GM23338 (cell line): ENCODE measurements at regions not wholly inside any gene's neighbourhood (a gene's known extent, or its start where the extent isn't known, plus 50 kb on each side); places are given as distances from the start of the nearest gene placed in this dataset.
A peak's percentile ranks its signal among the peaks of the same experiment; 100 is the strongest.

ENCODE experiments used
- ATAC-seq: fragments of 200-7000 bp; cut with Tn5 transposase; 3 replicates; pipeline ENCODE4 v1.9.1; 2020
- DNase-seq: peaks from one replicate; pipeline ENCODE4 v3.0.0-alpha.2; 2015; ENCODE audit warnings: low spot score
- H2AFZ ChIP-seq: fragments of 200-600 bp; sonication (generic); 2 replicates; pipeline ENCODE4 v1.8.0; 2016; ENCODE audit warnings: antibody characterized with exemption, mild to moderate bottlenecking, moderate library complexity
- H3F3A ChIP-seq: fragments of 200-600 bp; sonication (generic); replicated peaks from 2 replicates; pipeline ENCODE4 v1.8.0; 2017; ENCODE audit warnings: antibody characterized with exemption, mixed run types, low read depth
- H3K27ac ChIP-seq: fragments of 200-600 bp; sonication (generic); 2 replicates; pipeline ENCODE4 v1.6.1; 2016; ENCODE audit warnings: low read depth
- H3K27me3 ChIP-seq: fragments of 200-600 bp; sonication (generic); 2 replicates; pipeline ENCODE4 v1.8.0; 2016; ENCODE audit warnings: mild to moderate bottlenecking, mixed run types, moderate library complexity; ENCODE audit not compliant: insufficient read depth
- H3K36me3 ChIP-seq: fragments of 200-600 bp; sonication (generic); 2 replicates; pipeline ENCODE4 v1.8.0; 2016; ENCODE audit warnings: mild to moderate bottlenecking; ENCODE audit not compliant: insufficient read depth
- H3K4me1 ChIP-seq: fragments of 200-600 bp; sonication (generic); 2 replicates; pipeline ENCODE4 v1.8.0; 2016; ENCODE audit warnings: mild to moderate bottlenecking, moderate library complexity; ENCODE audit not compliant: insufficient read depth
- H3K4me2 ChIP-seq: fragments of 200-600 bp; sonication (generic); 2 replicates; pipeline ENCODE4 v1.7.1; 2017; ENCODE audit warnings: mixed run types
- H3K4me3 ChIP-seq: fragments of 200-600 bp; sonication (generic); 2 replicates; pipeline ENCODE4 v1.6.1; 2016; ENCODE audit warnings: mixed run types
- H3K79me2 ChIP-seq: fragments of 200-600 bp; sonication (generic); replicated peaks from 2 replicates; pipeline ENCODE4 v1.8.0; 2017; ENCODE audit warnings: mild to moderate bottlenecking; ENCODE audit not compliant: insufficient read depth
- H3K9me2 ChIP-seq: fragments of 200-600 bp; sonication (generic); 2 replicates; pipeline ENCODE4 v1.8.0; 2017; ENCODE audit not compliant: insufficient read depth
- H4K20me1 ChIP-seq: fragments of 200-600 bp; sonication (generic); replicated peaks from 2 replicates; pipeline ENCODE4 v1.8.0; 2017; ENCODE audit warnings: mild to moderate bottlenecking; ENCODE audit not compliant: insufficient read depth
- H3K27ac Mint-ChIP-seq: 2 replicates; pipeline ENCODE4 v1.8.0; 2020; ENCODE audit warnings: inconsistent platforms, mild to moderate bottlenecking, moderate library complexity, mixed read lengths
- H3K27me3 Mint-ChIP-seq: 3 replicates; pipeline ENCODE4 v1.8.0; 2022; ENCODE audit warnings: low read depth, mild to moderate bottlenecking, moderate library complexity, mixed read lengths, inconsistent platforms; ENCODE audit not compliant: insufficient read depth, poor library complexity
- H3K36me3 Mint-ChIP-seq: 3 replicates; pipeline ENCODE4 v1.8.0; 2021; ENCODE audit warnings: low read depth, mild to moderate bottlenecking, inconsistent platforms, moderate library complexity, mixed read lengths
- H3K4me1 Mint-ChIP-seq: 3 replicates; pipeline ENCODE4 v1.8.0; 2020; ENCODE audit warnings: mild to moderate bottlenecking, inconsistent platforms, mixed read lengths
- H3K4me3 Mint-ChIP-seq: 3 replicates; pipeline ENCODE4 v1.8.0; 2021; ENCODE audit warnings: moderate library complexity, mild to moderate bottlenecking, inconsistent platforms, mixed read lengths
- H3K9me3 Mint-ChIP-seq: 3 replicates; pipeline ENCODE4 v1.8.0; 2020; ENCODE audit warnings: moderate library complexity, mild to moderate bottlenecking, inconsistent platforms, mixed read lengths
- CREB1 ChIP-seq: fragments of 250-450 bp; sonication (Bioruptor Pico); IDR thresholded peaks from 2 replicates; pipeline ENCODE4 v1.5.0; 2020; ENCODE audit warnings: low read depth, mild to moderate bottlenecking, moderate library complexity
- EZH2 ChIP-seq: fragments of 200-600 bp; sonication (generic); IDR thresholded peaks from one replicate; pipeline ENCODE4 v1.8.0; 2017; ENCODE audit warnings: antibody characterized with exemption, mild to moderate bottlenecking, low read depth; ENCODE audit not compliant: unreplicated experiment
- EZH2phosphoT487 ChIP-seq: fragments of 200-600 bp; sonication (generic); IDR thresholded peaks from one replicate; pipeline ENCODE4 v1.8.1; 2018; ENCODE audit warnings: antibody characterized with exemption; ENCODE audit not compliant: unreplicated experiment
- JUNB ChIP-seq: IDR thresholded peaks from one replicate; pipeline ENCODE4 v1.6.1; 2016; ENCODE audit warnings: antibody characterized with exemption; ENCODE audit not compliant: unreplicated experiment
- NANOG ChIP-seq: IDR thresholded peaks from 2 replicates; pipeline ENCODE4 v1.6.1; 2016; ENCODE audit warnings: antibody characterized with exemption, borderline replicate concordance
- POLR2AphosphoS5 ChIP-seq: IDR thresholded peaks from 2 replicates; pipeline ENCODE4 v1.6.1; 2016; ENCODE audit warnings: antibody characterized with exemption, low read depth
- STAT1 ChIP-seq: IDR thresholded peaks from one replicate; pipeline ENCODE4 v1.6.1; 2016; ENCODE audit warnings: antibody characterized with exemption; ENCODE audit not compliant: unreplicated experiment
- ZNF114 ChIP-seq: fragments of 250-450 bp; sonication (Bioruptor Pico); IDR thresholded peaks from 2 replicates; pipeline ENCODE4 v1.5.0; 2020; ENCODE audit warnings: mild to moderate bottlenecking, moderate library complexity
- ZNF331 ChIP-seq: fragments of 250-450 bp; sonication (Bioruptor Pico); IDR thresholded peaks from 2 replicates; pipeline ENCODE4 v1.5.0; 2020; ENCODE audit warnings: low read depth, mild to moderate bottlenecking, moderate library complexity
- TF ChIP-seq, protein P1 (sequence below): IDR thresholded peaks from 2 replicates; pipeline ENCODE4 v1.6.1; 2016; ENCODE audit warnings: antibody characterized with exemption
- TF ChIP-seq, protein P2 (sequence below): IDR thresholded peaks from one replicate; pipeline ENCODE4 v1.6.1; 2018; ENCODE audit warnings: antibody characterized with exemption; ENCODE audit not compliant: unreplicated experiment
- TF ChIP-seq, protein P3 (sequence below): fragments of 250-450 bp; sonication (Bioruptor Pico); IDR thresholded peaks from 2 replicates; pipeline ENCODE4 v1.5.0; 2020; ENCODE audit warnings: mild to moderate bottlenecking, moderate library complexity

DNA sequence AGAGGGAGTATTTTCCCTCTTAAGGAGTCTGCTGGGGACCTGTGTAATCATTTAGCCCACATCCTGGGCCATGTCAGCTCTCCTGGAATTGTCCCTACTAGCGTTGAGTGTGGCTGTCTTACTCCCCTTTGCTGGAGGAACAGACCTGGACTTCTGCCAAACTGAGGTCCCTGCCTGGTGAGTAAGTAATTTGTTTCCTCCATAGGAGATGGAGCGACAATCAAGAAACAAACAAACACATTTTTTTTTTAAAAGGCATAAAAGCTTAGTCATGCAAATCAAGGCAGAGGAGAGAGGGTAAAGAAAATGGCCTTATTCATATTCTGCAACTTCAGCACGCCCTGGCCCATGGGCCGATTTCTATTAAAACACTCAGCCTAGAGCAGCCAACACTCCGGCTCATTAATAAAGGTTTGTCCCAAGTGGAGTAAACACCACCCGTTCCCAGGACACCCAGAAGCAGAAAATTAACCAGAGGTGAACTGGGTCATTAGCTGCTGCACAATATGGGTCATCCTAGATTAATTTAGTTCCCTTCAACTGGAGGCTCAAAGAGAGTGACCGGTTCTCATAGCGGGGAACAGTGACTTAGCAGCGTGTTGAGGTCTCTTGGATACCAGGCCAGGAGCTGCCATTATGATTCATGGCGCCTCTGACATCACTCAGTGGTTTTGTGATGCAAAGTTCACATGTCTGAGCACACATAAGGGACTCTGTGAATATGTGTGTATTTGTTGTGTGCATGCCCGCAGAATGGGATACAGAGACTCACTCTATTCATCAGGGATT is 165.0 kb upstream of the SULF2 start:
- no peaks in the 10 kb centered on the region; the same call in 2 of the 3 replicates for H3K9me3 Mint-ChIP-seq
- Histone ChIP-seq H3K27ac (no peak overlapping the region), H2AFZ (peak overlapping the region; percentile 93; the same call in 1 of the 2 replicates), H4K20me1 (no peaks in the 10 kb centered on the region), H3K4me3 (no peak overlapping the region), H3K36me3 (no peaks in the 10 kb centered on the region), H3K4me2 (peak overlapping the region; percentile 48), H3F3A (no peaks in the 10 kb centered on the region), H3K27me3 (no peaks in the 10 kb centered on the region), H3K9me2 (no peaks in the 10 kb centered on the region), H3K79me2 (no peaks in the 10 kb centered on the region), H3K4me1 (peaks cover 8% of the 10 kb centered on the region; the same call in 1 of the 2 replicates)
- peaks cover 14% of the 10 kb centered on the region for H3K27me3 Mint-ChIP-seq
- no peak for DNase-seq
- TF ChIP-seq JUNB, result no peak
- TF ChIP-seq, protein P1, sequence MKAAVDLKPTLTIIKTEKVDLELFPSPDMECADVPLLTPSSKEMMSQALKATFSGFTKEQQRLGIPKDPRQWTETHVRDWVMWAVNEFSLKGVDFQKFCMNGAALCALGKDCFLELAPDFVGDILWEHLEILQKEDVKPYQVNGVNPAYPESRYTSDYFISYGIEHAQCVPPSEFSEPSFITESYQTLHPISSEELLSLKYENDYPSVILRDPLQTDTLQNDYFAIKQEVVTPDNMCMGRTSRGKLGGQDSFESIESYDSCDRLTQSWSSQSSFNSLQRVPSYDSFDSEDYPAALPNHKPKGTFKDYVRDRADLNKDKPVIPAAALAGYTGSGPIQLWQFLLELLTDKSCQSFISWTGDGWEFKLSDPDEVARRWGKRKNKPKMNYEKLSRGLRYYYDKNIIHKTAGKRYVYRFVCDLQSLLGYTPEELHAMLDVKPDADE, result no peak
- TF ChIP-seq POLR2AphosphoS5, result no peak
- no peak for TF ChIP-seq CREB1 (CRISPR knock-in tag)
- TF ChIP-seq EZH2, result no peak
- no peak for TF ChIP-seq NANOG
- TF ChIP-seq EZH2phosphoT487, result no peak
- no peak for TF ChIP-seq STAT1
- TF ChIP-seq, protein P2, sequence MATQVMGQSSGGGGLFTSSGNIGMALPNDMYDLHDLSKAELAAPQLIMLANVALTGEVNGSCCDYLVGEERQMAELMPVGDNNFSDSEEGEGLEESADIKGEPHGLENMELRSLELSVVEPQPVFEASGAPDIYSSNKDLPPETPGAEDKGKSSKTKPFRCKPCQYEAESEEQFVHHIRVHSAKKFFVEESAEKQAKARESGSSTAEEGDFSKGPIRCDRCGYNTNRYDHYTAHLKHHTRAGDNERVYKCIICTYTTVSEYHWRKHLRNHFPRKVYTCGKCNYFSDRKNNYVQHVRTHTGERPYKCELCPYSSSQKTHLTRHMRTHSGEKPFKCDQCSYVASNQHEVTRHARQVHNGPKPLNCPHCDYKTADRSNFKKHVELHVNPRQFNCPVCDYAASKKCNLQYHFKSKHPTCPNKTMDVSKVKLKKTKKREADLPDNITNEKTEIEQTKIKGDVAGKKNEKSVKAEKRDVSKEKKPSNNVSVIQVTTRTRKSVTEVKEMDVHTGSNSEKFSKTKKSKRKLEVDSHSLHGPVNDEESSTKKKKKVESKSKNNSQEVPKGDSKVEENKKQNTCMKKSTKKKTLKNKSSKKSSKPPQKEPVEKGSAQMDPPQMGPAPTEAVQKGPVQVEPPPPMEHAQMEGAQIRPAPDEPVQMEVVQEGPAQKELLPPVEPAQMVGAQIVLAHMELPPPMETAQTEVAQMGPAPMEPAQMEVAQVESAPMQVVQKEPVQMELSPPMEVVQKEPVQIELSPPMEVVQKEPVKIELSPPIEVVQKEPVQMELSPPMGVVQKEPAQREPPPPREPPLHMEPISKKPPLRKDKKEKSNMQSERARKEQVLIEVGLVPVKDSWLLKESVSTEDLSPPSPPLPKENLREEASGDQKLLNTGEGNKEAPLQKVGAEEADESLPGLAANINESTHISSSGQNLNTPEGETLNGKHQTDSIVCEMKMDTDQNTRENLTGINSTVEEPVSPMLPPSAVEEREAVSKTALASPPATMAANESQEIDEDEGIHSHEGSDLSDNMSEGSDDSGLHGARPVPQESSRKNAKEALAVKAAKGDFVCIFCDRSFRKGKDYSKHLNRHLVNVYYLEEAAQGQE, result no peak
- TF ChIP-seq ZNF114 (CRISPR knock-in tag), result no peak
- no peaks in the 10 kb centered on the region for H3K36me3 Mint-ChIP-seq
- peaks cover 10% of the 10 kb centered on the region for H3K4me1 Mint-ChIP-seq
- H3K27ac Mint-ChIP-seq, result 0 out of 2 replicates have a peak overlapping the region, but pooled peaks have one; percentile 49
- no peak overlapping the region for H3K4me3 Mint-ChIP-seq
- ATAC-seq, result no peak

DNA sequence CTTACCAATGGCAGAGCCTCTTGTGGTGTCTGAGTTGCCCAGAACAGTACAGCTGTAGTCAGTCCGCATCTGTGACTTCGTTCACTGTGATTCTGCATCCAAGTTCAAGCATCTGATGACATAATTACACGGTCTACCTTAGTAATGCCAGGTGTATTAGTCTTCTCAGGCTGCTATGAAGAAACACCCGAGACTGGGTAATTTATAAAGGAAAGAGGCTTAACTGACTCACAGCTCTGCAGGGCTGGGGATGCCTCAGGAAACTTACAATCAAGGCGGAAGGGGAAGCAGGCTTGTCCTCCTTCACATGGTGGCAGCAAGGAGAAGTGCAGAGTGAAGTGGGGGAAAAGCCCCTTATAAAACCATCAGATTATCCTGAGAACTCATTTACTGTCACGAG is 163.9 kb upstream of the SULF2 start:
- H3K27ac ChIP-seq, result no peak overlapping the region
- H3K9me3 Mint-ChIP-seq, result no peaks in the 10 kb centered on the region
- no peaks in the 10 kb centered on the region for H3K9me2 ChIP-seq
- TF ChIP-seq CREB1 (CRISPR knock-in tag) (no peak), ZNF331 (CRISPR knock-in tag) (no peak)
- TF ChIP-seq, protein P3, sequence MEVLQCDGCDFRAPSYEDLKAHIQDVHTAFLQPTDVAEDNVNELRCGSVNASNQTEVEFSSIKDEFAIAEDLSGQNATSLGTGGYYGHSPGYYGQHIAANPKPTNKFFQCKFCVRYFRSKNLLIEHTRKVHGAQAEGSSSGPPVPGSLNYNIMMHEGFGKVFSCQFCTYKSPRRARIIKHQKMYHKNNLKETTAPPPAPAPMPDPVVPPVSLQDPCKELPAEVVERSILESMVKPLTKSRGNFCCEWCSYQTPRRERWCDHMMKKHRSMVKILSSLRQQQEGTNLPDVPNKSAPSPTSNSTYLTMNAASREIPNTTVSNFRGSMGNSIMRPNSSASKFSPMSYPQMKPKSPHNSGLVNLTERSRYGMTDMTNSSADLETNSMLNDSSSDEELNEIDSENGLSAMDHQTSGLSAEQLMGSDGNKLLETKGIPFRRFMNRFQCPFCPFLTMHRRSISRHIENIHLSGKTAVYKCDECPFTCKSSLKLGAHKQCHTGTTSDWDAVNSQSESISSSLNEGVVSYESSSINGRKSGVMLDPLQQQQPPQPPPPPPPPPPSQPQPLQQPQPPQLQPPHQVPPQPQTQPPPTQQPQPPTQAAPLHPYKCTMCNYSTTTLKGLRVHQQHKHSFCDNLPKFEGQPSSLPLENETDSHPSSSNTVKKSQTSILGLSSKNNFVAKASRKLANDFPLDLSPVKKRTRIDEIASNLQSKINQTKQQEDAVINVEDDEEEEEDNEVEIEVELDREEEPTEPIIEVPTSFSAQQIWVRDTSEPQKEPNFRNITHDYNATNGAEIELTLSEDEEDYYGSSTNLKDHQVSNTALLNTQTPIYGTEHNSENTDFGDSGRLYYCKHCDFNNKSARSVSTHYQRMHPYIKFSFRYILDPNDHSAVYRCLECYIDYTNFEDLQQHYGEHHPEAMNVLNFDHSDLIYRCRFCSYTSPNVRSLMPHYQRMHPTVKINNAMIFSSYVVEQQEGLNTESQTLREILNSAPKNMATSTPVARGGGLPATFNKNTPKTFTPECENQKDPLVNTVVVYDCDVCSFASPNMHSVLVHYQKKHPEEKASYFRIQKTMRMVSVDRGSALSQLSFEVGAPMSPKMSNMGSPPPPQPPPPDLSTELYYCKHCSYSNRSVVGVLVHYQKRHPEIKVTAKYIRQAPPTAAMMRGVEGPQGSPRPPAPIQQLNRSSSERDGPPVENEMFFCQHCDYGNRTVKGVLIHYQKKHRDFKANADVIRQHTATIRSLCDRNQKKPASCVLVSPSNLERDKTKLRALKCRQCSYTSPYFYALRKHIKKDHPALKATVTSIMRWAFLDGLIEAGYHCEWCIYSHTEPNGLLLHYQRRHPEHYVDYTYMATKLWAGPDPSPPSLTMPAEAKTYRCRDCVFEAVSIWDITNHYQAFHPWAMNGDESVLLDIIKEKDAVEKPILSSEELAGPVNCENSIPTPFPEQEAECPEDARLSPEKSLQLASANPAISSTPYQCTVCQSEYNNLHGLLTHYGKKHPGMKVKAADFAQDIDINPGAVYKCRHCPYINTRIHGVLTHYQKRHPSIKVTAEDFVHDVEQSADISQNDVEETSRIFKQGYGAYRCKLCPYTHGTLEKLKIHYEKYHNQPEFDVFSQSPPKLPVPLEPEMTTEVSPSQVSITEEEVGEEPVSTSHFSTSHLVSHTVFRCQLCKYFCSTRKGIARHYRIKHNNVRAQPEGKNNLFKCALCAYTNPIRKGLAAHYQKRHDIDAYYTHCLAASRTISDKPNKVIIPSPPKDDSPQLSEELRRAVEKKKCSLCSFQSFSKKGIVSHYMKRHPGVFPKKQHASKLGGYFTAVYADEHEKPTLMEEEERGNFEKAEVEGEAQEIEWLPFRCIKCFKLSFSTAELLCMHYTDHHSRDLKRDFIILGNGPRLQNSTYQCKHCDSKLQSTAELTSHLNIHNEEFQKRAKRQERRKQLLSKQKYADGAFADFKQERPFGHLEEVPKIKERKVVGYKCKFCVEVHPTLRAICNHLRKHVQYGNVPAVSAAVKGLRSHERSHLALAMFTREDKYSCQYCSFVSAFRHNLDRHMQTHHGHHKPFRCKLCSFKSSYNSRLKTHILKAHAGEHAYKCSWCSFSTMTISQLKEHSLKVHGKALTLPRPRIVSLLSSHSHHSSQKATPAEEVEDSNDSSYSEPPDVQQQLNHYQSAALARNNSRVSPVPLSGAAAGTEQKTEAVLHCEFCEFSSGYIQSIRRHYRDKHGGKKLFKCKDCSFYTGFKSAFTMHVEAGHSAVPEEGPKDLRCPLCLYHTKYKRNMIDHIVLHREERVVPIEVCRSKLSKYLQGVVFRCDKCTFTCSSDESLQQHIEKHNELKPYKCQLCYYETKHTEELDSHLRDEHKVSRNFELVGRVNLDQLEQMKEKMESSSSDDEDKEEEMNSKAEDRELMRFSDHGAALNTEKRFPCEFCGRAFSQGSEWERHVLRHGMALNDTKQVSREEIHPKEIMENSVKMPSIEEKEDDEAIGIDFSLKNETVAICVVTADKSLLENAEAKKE (CRISPR knock-in tag), result no peak

More for the DNA sequence above, 163.9 kb upstream of the SULF2 start:
- no peaks in the 10 kb centered on the region for H3F3A ChIP-seq
- peaks cover 8% of the 10 kb centered on the region; the same call in 1 of the 2 replicates for H3K4me1 ChIP-seq
- H3K4me3 ChIP-seq, result no peak overlapping the region
- ATAC-seq (no peak), DNase-seq (no peak)
- H3K4me3 Mint-ChIP-seq, result no peak overlapping the region
- H2AFZ ChIP-seq, result no peak overlapping the region
- no peaks in the 10 kb centered on the region for H4K20me1 ChIP-seq
- no peaks in the 10 kb centered on the region for H3K79me2 ChIP-seq
- H3K36me3 Mint-ChIP-seq, result no peaks in the 10 kb centered on the region
- no peaks in the 10 kb centered on the region for H3K36me3 ChIP-seq
- no peak overlapping the region for H3K27ac Mint-ChIP-seq
- peaks cover 7% of the 10 kb centered on the region for H3K27me3 Mint-ChIP-seq
- H3K27me3 ChIP-seq, result no peaks in the 10 kb centered on the region
- H3K4me2 ChIP-seq, result no peak overlapping the region
- H3K4me1 Mint-ChIP-seq, result peaks cover 10% of the 10 kb centered on the region
